ENCODE measurements at regions not wholly inside any gene's neighbourhood (a gene's known extent, or its start where the extent isn't known, plus 50 kb on each side); places are given as distances from the start of the nearest gene placed in this dataset.
"Not testable (repeated sequence)": the region's sequence is repeated elsewhere in the genome, so short reads cannot be mapped to it uniquely, and the experiment has no call there.

GRCh38 chr10:64873959-64874358, 1352.8 kb downstream of the REEP3 start:
- DNase-seq (ENCODE audit: low read depth), result no peak
- no peak overlapping the region for H3K4me3 ChIP-seq (ENCODE audit: low read depth, low read length)
- TF ChIP-seq, protein P1, sequence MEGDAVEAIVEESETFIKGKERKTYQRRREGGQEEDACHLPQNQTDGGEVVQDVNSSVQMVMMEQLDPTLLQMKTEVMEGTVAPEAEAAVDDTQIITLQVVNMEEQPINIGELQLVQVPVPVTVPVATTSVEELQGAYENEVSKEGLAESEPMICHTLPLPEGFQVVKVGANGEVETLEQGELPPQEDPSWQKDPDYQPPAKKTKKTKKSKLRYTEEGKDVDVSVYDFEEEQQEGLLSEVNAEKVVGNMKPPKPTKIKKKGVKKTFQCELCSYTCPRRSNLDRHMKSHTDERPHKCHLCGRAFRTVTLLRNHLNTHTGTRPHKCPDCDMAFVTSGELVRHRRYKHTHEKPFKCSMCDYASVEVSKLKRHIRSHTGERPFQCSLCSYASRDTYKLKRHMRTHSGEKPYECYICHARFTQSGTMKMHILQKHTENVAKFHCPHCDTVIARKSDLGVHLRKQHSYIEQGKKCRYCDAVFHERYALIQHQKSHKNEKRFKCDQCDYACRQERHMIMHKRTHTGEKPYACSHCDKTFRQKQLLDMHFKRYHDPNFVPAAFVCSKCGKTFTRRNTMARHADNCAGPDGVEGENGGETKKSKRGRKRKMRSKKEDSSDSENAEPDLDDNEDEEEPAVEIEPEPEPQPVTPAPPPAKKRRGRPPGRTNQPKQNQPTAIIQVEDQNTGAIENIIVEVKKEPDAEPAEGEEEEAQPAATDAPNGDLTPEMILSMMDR (IDR thresholded peaks at IDR 0.05; ENCODE audit: insufficient read depth, low read depth, low read length), result no peak

- TF ChIP-seq, protein P1 (IDR thresholded peaks at IDR 0.05; ENCODE audit: insufficient read depth, low read depth, low read length), result no peak
- H3K4me3 ChIP-seq (ENCODE audit: low read depth, low read length), result no peak overlapping the region
- no peak for DNase-seq (ENCODE audit: low read depth)
Measured at GRCh38 chr10:64880546-64880945, 1359.3 kb downstream of the REEP3 start.

DNA sequence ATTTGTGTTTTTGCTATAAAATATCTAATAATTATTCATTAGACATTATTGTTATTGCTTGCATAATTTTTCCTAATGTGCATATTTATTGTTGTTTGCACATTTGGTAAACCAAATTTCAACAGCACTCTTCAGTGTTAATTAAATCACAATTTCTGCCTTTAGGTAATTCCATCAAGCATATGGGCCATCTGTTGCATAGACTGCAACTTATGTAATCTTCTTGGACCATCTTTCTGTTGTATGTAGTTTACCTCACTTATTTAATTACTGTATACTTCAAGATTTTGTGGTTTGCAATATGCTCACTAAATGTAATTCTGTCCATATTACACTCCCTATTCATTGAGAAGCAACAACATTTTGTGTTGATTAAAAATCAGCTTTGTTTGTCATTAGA, 1360.1 kb downstream of the REEP3 start:
- H3K4me3 ChIP-seq (ENCODE audit: low read depth, low read length), result no peak overlapping the region

GRCh38 chr10:64896582-64896981, 1375.4 kb downstream of the REEP3 start:
- no peak for DNase-seq (ENCODE audit: low read depth)
- H3K4me3 ChIP-seq (ENCODE audit: low read depth, low read length), result no peak overlapping the region
- TF ChIP-seq, protein P1 (IDR thresholded peaks at IDR 0.05; ENCODE audit: insufficient read depth, low read depth, low read length), result no peak

More for the DNA sequence above, 1360.1 kb downstream of the REEP3 start:
- DNase-seq (ENCODE audit: low read depth), result no peak
- TF ChIP-seq, protein P1 (IDR thresholded peaks at IDR 0.05; ENCODE audit: insufficient read depth, low read depth, low read length), result no peak

DNA sequence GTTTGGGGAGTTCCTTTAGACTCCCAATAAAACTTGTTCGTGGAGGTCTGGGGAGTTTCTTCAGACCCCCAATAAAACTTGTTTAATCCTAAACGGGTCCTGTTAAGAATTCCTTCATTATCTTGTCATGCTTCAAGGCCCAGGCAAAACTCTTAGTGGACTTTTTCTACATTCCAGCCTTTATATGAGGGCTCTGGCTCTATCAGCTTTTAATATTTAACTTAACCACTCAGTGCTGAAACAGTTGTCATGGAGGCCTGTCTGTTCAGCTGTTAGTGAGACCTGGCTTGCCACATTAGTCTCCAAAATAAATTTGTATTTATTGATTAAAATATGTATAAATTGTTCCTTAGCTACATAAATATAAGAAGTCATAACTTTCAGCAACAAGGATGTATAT, 1385.1 kb downstream of the REEP3 start:
- DNase-seq (ENCODE audit: low read depth); H3K4me3 ChIP-seq (ENCODE audit: low read depth, low read length): not testable (repeated sequence)

DNA sequence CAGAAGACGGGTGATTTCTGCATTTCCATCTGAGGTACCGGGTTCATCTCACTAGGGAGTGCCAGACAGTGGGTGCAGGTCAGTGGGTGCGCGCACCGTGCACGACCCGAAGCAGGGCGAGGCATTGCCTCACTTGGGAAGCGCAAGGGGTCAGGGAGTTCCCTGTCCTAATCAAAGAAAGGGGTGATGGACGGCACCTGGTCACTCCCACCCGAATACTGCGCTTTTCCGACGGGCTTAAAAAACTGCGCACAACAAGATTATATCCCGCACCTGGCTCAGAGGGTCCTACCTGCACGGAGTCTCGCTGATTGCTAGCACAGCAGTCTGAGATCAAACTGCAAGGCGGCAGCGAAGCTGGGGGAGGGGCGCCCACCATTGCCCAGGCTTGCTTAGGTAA, 1403.1 kb downstream of the REEP3 start:
- not testable (repeated sequence) for H3K4me3 ChIP-seq (ENCODE audit: low read depth, low read length); DNase-seq (ENCODE audit: low read depth)

DNA sequence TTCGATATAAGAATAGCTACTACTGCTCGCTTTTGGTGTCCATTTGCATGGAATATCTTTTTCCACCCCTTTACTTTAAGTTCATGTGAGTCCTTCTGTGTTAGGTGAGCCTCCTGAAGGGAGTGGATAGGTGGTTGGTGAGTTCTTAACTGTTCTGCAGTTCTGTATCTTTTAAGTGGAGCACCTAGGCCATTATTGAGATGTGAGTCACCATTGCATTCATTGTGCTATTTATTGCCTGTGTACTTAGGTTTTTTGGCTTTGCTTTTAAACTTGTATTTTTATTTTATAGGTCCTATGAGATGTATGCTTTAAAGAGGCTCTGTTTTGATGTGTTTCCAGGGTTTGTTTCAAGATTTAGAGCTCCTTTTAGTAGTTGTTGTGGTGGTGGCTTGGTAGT, 1430.8 kb downstream of the REEP3 start:
- TF ChIP-seq, protein P1 (IDR thresholded peaks at IDR 0.05; ENCODE audit: insufficient read depth, low read depth, low read length), result no peak
- no peak overlapping the region for H3K4me3 ChIP-seq (ENCODE audit: low read depth, low read length)
- no peak for DNase-seq (ENCODE audit: low read depth)

- TF ChIP-seq, protein P1 (IDR thresholded peaks at IDR 0.05; ENCODE audit: insufficient read depth, low read depth, low read length), result no peak
- no peak overlapping the region for H3K4me3 ChIP-seq (ENCODE audit: low read depth, low read length)
- DNase-seq (ENCODE audit: low read depth), result no peak
Measured at GRCh38 chr10:64956441-64956840, 1435.2 kb downstream of the REEP3 start.
